B cell (primary cell): ENCODE measurements at regions not wholly inside any gene's neighbourhood (a gene's known extent, or its start where the extent isn't known, plus 50 kb on each side); places are given as distances from the start of the nearest gene placed in this dataset.

Source experiments
- ATAC-seq: fragments of 200-7000 bp; cut with Tn5 transposase; one replicate; pipeline ENCODE4 v1.10.0; 2021; ENCODE audit warnings: low read depth, mild to moderate bottlenecking, moderate number of reproducible peaks, moderate library complexity
- CTCF ChIA-PET: fragments of 350-600 bp; sonication (Branson Sonifier 250); formaldehyde crosslinking; loops from one replicate; lab custom pipeline; 2021; ENCODE audit warnings: antibody characterized with exemption, inconsistent platforms; lab: Charles Lee
- POLR2A ChIA-PET: fragments of 350-600 bp; sonication (Branson Sonifier 250); formaldehyde crosslinking; loops from one replicate; lab custom pipeline; 2021; ENCODE audit warnings: antibody characterized with exemption; lab: Charles Lee
- DNase-seq: peaks from one replicate; pipeline ENCODE4 v3.0.0; 2013
- H2AFZ ChIP-seq: 2 replicates; pipeline ENCODE4 v1.6.1; 2012; ENCODE audit warnings: mild to moderate bottlenecking, low read depth, low read length; ENCODE audit not compliant: insufficient read depth, poor library complexity, severe bottlenecking
- H3K27ac ChIP-seq, 2 donors: 1 replicate in 1 of 2; 2 replicates in 1 of 2; pipeline ENCODE4 v1.5.1; 2012 to 2013; ENCODE audit warnings: low read length in 2 of 2, mild to moderate bottlenecking in 2 of 2, moderate library complexity in 1 of 2
- H3K27me3 ChIP-seq, 4 experiments: fragments of 200-600 bp in 1 of 4; sonication (generic) in 1 of 4; replicated peaks in 1 of 4; 1 replicate in 2 of 4; 2 replicates in 2 of 4; pipeline versions ENCODE4 v1.6.1 to v1.7.0; 2013 to 2016; ENCODE audit warnings: low read length in 3 of 4, mild to moderate bottlenecking in 2 of 4, mixed read lengths in 1 of 4, moderate library complexity in 1 of 4; ENCODE audit not compliant: insufficient read depth in 4 of 4, control insufficient read depth in 3 of 4; ENCODE audit errors: control extremely low read depth in 1 of 4
- H3K36me3 ChIP-seq, 2 experiments: replicated peaks in 1 of 2; 1 replicate in 1 of 2; 2 replicates in 1 of 2; pipeline versions ENCODE4 v1.6.1 to v1.7.1; 2013; ENCODE audit warnings: low read length in 1 of 2; ENCODE audit not compliant: insufficient read depth in 2 of 2, control insufficient read depth in 1 of 2; ENCODE audit errors: control extremely low read depth in 1 of 2, extremely low read depth in 1 of 2
- H3K4me1 ChIP-seq, 2 donors: fragments of 200-600 bp in 1 of 2; sonication (generic) in 1 of 2; 1 replicate in 1 of 2; 2 replicates in 1 of 2; pipeline versions ENCODE4 v1.5.1 to v1.6.1; 2013 to 2017; ENCODE audit warnings: low read length in 2 of 2; ENCODE audit not compliant: control insufficient read depth in 2 of 2, insufficient read depth in 2 of 2
- H3K4me2 ChIP-seq: replicated peaks from 2 replicates; pipeline ENCODE3; 2012; ENCODE audit warnings: mild to moderate bottlenecking, low read depth, low read length; ENCODE audit not compliant: poor library complexity, severe bottlenecking
- H3K4me3 ChIP-seq, 5 experiments: fragments of 200-600 bp in 1 of 5; sonication (generic) in 1 of 5; 1 replicate in 3 of 5; 2 replicates in 2 of 5; pipeline versions ENCODE4 v1.5.1 to v1.7.0; 2011 to 2016; ENCODE audit warnings: low read length in 4 of 5, mild to moderate bottlenecking in 4 of 5, low read depth in 2 of 5, control low read depth in 1 of 5, moderate library complexity in 1 of 5; ENCODE audit not compliant: insufficient read depth in 1 of 5; ENCODE audit errors: control extremely low read depth in 1 of 5, extremely low read depth in 1 of 5
- H3K79me2 ChIP-seq: fragments of 200-600 bp; sonication (generic); one replicate; pipeline ENCODE4 v1.6.0; 2016; ENCODE audit warnings: low read length; ENCODE audit not compliant: control insufficient read depth, insufficient read depth
- H3K9ac ChIP-seq: fragments of 200-600 bp; sonication (generic); 2 replicates; pipeline ENCODE4 v1.6.1; 2017; ENCODE audit warnings: mild to moderate bottlenecking, low read length, moderate library complexity
- H3K9me3 ChIP-seq, 3 donors: one replicate each; pipeline versions ENCODE4 v1.6.1 to v1.7.1; 2013; ENCODE audit warnings: low read length in 2 of 3; ENCODE audit not compliant: control insufficient read depth in 2 of 3, insufficient read depth in 1 of 3; ENCODE audit errors: control extremely low read depth in 1 of 3
- H4K20me1 ChIP-seq: 2 replicates; pipeline ENCODE4 v1.6.0; 2012; ENCODE audit warnings: mild to moderate bottlenecking, low read length; ENCODE audit not compliant: insufficient read depth, control insufficient read depth, poor library complexity, severe bottlenecking
- H3K27ac Mint-ChIP-seq: one replicate; pipeline ENCODE4 v1.8.0; 2021; ENCODE audit warnings: mixed read lengths
- H3K27me3 Mint-ChIP-seq: one replicate; pipeline ENCODE4 v1.8.0; 2021; ENCODE audit warnings: mixed read lengths
- H3K4me1 Mint-ChIP-seq: one replicate; pipeline ENCODE4 v1.8.0; 2021; ENCODE audit warnings: mixed read lengths
- H3K4me3 Mint-ChIP-seq: one replicate; pipeline ENCODE4 v1.8.0; 2021; ENCODE audit warnings: mixed read lengths
- H3K9me3 Mint-ChIP-seq: one replicate; pipeline ENCODE4 v1.8.0; 2022; ENCODE audit warnings: mixed read lengths; ENCODE audit not compliant: insufficient read depth
- EZH2 ChIP-seq: IDR thresholded peaks from 2 replicates; pipeline ENCODE4 v1.6.1; 2012; ENCODE audit warnings: borderline replicate concordance, low read depth, mild to moderate bottlenecking, moderate library complexity, low read length; ENCODE audit not compliant: insufficient read depth, poor library complexity, severe bottlenecking
- WGBS: methylation state at CpG from one replicate; pipeline ENCODE4 v1.1.5; 2013; ENCODE audit warnings: missing lambda C conversion rate; ENCODE audit not compliant: insufficient coverage; 5-methylcytosine and 5-hydroxymethylcytosine counted together
- intact Hi-C: fragments of 100-400 bp; cut with micrococcal nuclease; formaldehyde crosslinking; loops from one replicate; pipeline ENCODE4 v1.10.0; 2022
- TF ChIP-seq, protein P1 (sequence below): fragments of 200-600 bp; IDR thresholded peaks from one replicate; pipeline ENCODE4 v1.8.0; 2022; ENCODE audit warnings: antibody characterized with exemption, mild to moderate bottlenecking

DNA sequence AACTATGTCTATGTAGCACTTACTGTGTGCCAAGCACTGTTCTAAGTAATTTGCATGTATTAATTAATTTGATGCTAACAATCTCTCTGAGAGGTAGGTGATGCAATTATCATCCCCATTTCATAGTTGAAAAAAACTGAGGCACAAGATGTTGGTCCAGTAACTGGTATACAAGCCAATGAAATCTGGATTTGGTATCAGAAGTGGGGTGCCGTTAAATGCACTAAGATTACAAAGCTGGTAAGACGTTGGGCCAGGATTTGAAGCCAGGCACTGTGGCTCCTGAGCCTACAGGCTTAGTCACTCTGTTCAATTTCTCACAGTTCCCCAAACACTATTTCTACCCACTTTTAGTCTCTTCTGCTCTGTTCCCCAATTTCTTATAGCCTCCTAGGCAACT lies 70.4 kb upstream of the CACNA1A start:
- Mint-ChIP-seq H3K27ac (no peak overlapping the region), H3K4me3 (no peak overlapping the region), H3K9me3 (peaks cover 2% of the 10 kb centered on the region), H3K27me3 (peaks cover 24% of the 10 kb centered on the region), H3K4me1 (no peaks in the 10 kb centered on the region)
- Histone ChIP-seq H3K4me1 (no peaks in the 10 kb centered on the region), H3K9me3 (peaks cover 1 to 24% (median 18%) of the 10 kb centered on the region in 3 donors), H3K27me3 (peaks cover 0 to 7% (median 0%) of the 10 kb centered on the region in 4 experiments), H2AFZ (no peak overlapping the region), H3K79me2 (no peaks in the 10 kb centered on the region), H3K4me3 (no peak overlapping the region), H3K9ac (no peak overlapping the region), H3K36me3 (no peaks in the 10 kb centered on the region), H4K20me1 (no peaks in the 10 kb centered on the region), H3K27ac (no peak overlapping the region), H3K4me2 (no peak overlapping the region)
- ChIA-PET CTCF (interaction anchor here (1.4 to 5.0 kb wide), 2 partner anchors 13 to 29 kb away, joined by 4 to 21 read pairs; no protein-coding TSS in a partner anchor), POLR2A (interaction anchor here (0.5 kb wide), 1 partner anchor 63 kb away, joined by 6 read pairs; no protein-coding TSS in a partner anchor)
- ATAC-seq = no peak
- no peak for DNase-seq
- intact Hi-C loops = no loop called here
- TF ChIP-seq EZH2 = no peak
- TF ChIP-seq, protein P1, sequence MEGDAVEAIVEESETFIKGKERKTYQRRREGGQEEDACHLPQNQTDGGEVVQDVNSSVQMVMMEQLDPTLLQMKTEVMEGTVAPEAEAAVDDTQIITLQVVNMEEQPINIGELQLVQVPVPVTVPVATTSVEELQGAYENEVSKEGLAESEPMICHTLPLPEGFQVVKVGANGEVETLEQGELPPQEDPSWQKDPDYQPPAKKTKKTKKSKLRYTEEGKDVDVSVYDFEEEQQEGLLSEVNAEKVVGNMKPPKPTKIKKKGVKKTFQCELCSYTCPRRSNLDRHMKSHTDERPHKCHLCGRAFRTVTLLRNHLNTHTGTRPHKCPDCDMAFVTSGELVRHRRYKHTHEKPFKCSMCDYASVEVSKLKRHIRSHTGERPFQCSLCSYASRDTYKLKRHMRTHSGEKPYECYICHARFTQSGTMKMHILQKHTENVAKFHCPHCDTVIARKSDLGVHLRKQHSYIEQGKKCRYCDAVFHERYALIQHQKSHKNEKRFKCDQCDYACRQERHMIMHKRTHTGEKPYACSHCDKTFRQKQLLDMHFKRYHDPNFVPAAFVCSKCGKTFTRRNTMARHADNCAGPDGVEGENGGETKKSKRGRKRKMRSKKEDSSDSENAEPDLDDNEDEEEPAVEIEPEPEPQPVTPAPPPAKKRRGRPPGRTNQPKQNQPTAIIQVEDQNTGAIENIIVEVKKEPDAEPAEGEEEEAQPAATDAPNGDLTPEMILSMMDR = no peak
- WGBS = 100% methylated on average over 1 of the region's 2 CpGs

DNA sequence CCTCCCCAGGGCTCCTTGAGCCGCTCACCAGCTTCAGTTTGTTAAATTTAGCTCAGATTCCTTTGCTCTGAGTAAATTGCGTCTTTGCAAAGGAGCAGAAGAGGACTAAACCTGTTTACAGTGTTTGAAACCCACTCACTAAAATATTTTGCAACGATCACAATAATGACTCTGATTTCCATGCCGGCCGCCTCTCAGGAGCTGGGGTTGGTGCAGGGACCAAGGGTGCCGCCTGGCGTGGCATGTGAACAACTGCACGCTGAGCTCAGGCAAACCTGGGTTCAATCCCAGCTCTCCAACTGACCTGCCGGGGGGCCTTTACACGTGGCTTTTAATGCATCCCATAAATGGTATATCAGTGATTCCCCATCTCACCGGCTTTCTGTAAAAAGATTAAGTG lies 68.7 kb upstream of the CACNA1A start:
- DNase-seq (no peak), ATAC-seq (no peak)
- Mint-ChIP-seq H3K4me1 (no peaks in the 10 kb centered on the region), H3K9me3 (peaks cover 2% of the 10 kb centered on the region), H3K4me3 (no peak overlapping the region), H3K27ac (no peak overlapping the region), H3K27me3 (peaks cover 34% of the 10 kb centered on the region)
- Histone ChIP-seq H3K9me3 (peaks cover 1 to 22% (median 18%) of the 10 kb centered on the region in 3 donors), H2AFZ (no peak overlapping the region), H3K4me3 (no peak overlapping the region), H3K4me1 (no peaks in the 10 kb centered on the region), H4K20me1 (no peaks in the 10 kb centered on the region), H3K36me3 (no peaks in the 10 kb centered on the region), H3K27ac (no peak overlapping the region), H3K4me2 (no peak overlapping the region), H3K79me2 (no peaks in the 10 kb centered on the region), H3K9ac (no peak overlapping the region), H3K27me3 (peaks cover 0 to 7% (median 0%) of the 10 kb centered on the region in 4 experiments)
- ChIA-PET POLR2A (no interaction called here), CTCF (interaction anchor here (1.2 kb wide), 1 partner anchor 598 kb away, joined by 3 read pairs; no protein-coding TSS in a partner anchor)
- intact Hi-C loops = no loop called here
- 65% methylated on average over 9 of the region's 11 CpGs for WGBS
- TF ChIP-seq, protein P1 = no peak
- TF ChIP-seq EZH2 = no peak
